HL-60 (cell line): ENCODE measurements at regions not wholly inside any gene's neighbourhood (a gene's known extent, or its start where the extent isn't known, plus 50 kb on each side); places are given as distances from the start of the nearest gene placed in this dataset.
"Not testable (repeated sequence)": the region's sequence is repeated elsewhere in the genome, so short reads cannot be mapped to it uniquely, and the experiment has no call there.

ENCODE experiments used
- DNase-seq, 2 experiments: peaks; one replicate each; pipeline ENCODE4 v3.0.0-alpha.2; 2010 to 2020; ENCODE audit warnings: low read depth in 1 of 2, low spot score in 1 of 2
- H3K27ac ChIP-seq: fragments of 250-450 bp; sonication (Bioruptor Pico); replicated peaks from 2 replicates; pipeline ENCODE4 v1.5.1; 2020; ENCODE audit warnings: mild to moderate bottlenecking, moderate library complexity
- H3K27me3 ChIP-seq: fragments of 250-450 bp; sonication (Bioruptor Pico); 2 replicates; pipeline ENCODE4 v1.5.1; 2021; ENCODE audit warnings: mild to moderate bottlenecking, moderate library complexity; ENCODE audit not compliant: insufficient read depth, poor library complexity, severe bottlenecking
- H3K4me3 ChIP-seq: replicated peaks from 2 replicates; pipeline ENCODE4 v1.5.1; 2011; ENCODE audit warnings: mild to moderate bottlenecking, control low read depth, low read length; ENCODE audit not compliant: insufficient read depth
- CTCF ChIP-seq: IDR thresholded peaks from one replicate; pipeline ENCODE4 v1.5.1; 2011; ENCODE audit warnings: low read length, control low read depth, inconsistent platforms; ENCODE audit not compliant: insufficient read depth
- GABPA ChIP-seq: IDR thresholded peaks from 2 replicates; pipeline ENCODE4 v1.6.1; 2012; ENCODE audit warnings: low read depth
- POLR2AphosphoS5 ChIP-seq: IDR thresholded peaks from 2 replicates; pipeline ENCODE4 v1.6.1; 2012; ENCODE audit warnings: low read depth
- REST ChIP-seq: IDR thresholded peaks from 2 replicates; pipeline ENCODE4 v1.6.1; 2012; ENCODE audit warnings: low read depth; ENCODE audit not compliant: insufficient replicate concordance
- SPI1 ChIP-seq: IDR thresholded peaks from 2 replicates; pipeline ENCODE4 v1.6.1; 2012; ENCODE audit warnings: low read depth, mild to moderate bottlenecking, borderline replicate concordance

GRCh38 chr6:170147056-170147787, 143.7 kb downstream of the DLL1 start:
- DNase-seq = no peak
- Histone ChIP-seq H3K27ac (no peak overlapping the region), H3K27me3 (peaks cover 17% of the 10 kb centered on the region), H3K4me3 (no peak overlapping the region)
- no peak for TF ChIP-seq CTCF
- TF ChIP-seq SPI1 = no peak
- no peak for TF ChIP-seq REST
- no peak for TF ChIP-seq GABPA
- TF ChIP-seq POLR2AphosphoS5 = no peak

GRCh38 chr6:170146640-170147039, 144.2 kb downstream of the DLL1 start:
- no peak for DNase-seq
- peaks cover 17% of the 10 kb centered on the region for H3K27me3 ChIP-seq
- no peak overlapping the region for H3K27ac ChIP-seq
- H3K4me3 ChIP-seq = no peak overlapping the region
- TF ChIP-seq POLR2AphosphoS5 (no peak), REST (no peak), GABPA (no peak), SPI1 (no peak), CTCF (no peak)

DNA sequence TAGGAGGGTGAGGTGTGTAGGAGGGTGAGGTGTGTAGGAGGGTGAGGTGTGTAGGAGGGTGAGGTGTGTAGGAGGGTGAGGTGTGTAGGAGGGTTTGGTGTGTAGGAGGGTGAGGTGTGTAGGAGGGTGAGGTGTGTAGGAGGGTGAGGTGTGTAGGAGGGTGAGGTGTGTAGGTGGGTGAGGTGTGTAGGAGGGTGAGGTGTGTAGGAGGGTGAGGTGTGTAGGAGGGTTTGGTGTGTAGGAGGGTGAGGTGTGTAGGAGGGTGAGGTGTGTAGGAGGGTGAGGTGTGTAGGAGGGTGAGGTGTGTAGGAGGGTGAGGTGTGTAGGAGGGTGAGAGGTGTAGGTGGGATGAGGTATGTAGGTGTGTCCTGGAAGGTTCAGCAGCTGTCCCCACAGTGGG, 144.7 kb downstream of the DLL1 start:
- H3K27me3 ChIP-seq = peaks cover 14% of the 10 kb centered on the region
- H3K27ac ChIP-seq = not testable (repeated sequence)

DNA sequence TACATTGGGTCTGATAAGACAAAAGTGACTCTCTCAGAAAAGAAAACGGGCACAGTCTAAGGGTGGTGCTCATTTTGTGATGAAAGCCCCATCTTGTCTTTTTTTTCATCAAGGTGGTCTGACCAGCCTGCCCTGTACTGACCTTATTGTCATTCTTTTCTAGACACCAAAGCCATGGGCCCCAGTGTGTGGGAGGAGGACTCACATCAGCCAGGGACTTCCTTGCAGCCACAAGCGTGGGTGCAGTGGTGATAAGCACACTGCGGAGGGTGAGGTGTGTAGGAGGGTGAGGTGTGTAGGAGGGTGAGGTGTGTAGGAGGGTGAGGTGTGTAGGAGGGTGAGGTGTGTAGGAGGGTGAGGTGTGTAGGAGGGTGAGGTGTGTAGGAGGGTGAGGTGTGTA, 145.2 kb downstream of the DLL1 start:
- not testable (repeated sequence) for H3K4me3 ChIP-seq, H3K27ac ChIP-seq, DNase-seq
- peaks cover 13% of the 10 kb centered on the region for H3K27me3 ChIP-seq

More for the DNA sequence above, 144.7 kb downstream of the DLL1 start:
- H3K4me3 ChIP-seq, DNase-seq: not testable (repeated sequence)

GRCh38 chr6:170145272-170145592, 145.6 kb downstream of the DLL1 start:
- H3K27me3 ChIP-seq = peaks cover 13% of the 10 kb centered on the region
- DNase-seq = no peak
- no peak overlapping the region for H3K4me3 ChIP-seq
- no peak for TF ChIP-seq GABPA
- TF ChIP-seq REST = no peak
- no peak for TF ChIP-seq SPI1
- TF ChIP-seq POLR2AphosphoS5 = no peak
- TF ChIP-seq CTCF = no peak
- H3K27ac ChIP-seq = no peak overlapping the region
